ENCODE measurements at regions not wholly inside any gene's neighbourhood (a gene's known extent, or its start where the extent isn't known, plus 50 kb on each side); places are given as distances from the start of the nearest gene placed in this dataset.

- no peak for DNase-seq
- no peaks in the 10 kb centered on the region for H3K36me3 ChIP-seq
- no peaks in the 10 kb centered on the region for H3K27me3 ChIP-seq (replicated peaks in 1 of 7)
- WGBS, 5 donors = 47 to 77% (median 66%) methylated on average over 5 of the region's 5 CpGs
- no peak overlapping the region for H3K4me3 ChIP-seq
- H3K4me1 ChIP-seq = peaks cover 0 to 15% (median 0%) of the 10 kb centered on the region in 6 donors
- no peak overlapping the region for H3K27ac ChIP-seq
- intact Hi-C loops (cut with DNase I; ENCODE audit: low total_unique reads) = no loop called here
- peaks cover 0 to 4% (median 0%) of the 10 kb centered on the region in 8 donors for H3K9me3 ChIP-seq
- TF ChIP-seq POLR2A (IDR thresholded peaks at IDR 0.05) (no peak), POLR2AphosphoS5 (IDR thresholded peaks at IDR 0.05) (peak in 1 of 3 donors; percentile 28), CTCF (IDR thresholded peaks at IDR 0.05 in 8 of 11, conservative IDR thresholded peaks at IDR 0.05 in 3 of 11) (peak in 1 of 11 experiments; percentile 17)
These were observed 152.5 kb upstream of the STX18 start for GRCh38 chr4:4694296-4694772.

GRCh38 chr4:4693755-4694295 is 152.0 kb upstream of the STX18 start:
- Histone ChIP-seq H3K27me3 (replicated peaks in 1 of 7) (no peaks in the 10 kb centered on the region), H3K9me3 (peaks cover 0 to 4% (median 0%) of the 10 kb centered on the region in 8 donors), H3K36me3 (no peaks in the 10 kb centered on the region), H3K4me3 (no peak overlapping the region), H3K27ac (no peak overlapping the region), H3K4me1 (peaks cover 0 to 15% (median 0%) of the 10 kb centered on the region in 6 donors)
- no peak for DNase-seq
- WGBS, 5 donors = 79 to 88% (median 84%) methylated on average over 6 to 8 of the region's 8 CpGs
- intact Hi-C loops (cut with DNase I; ENCODE audit: low total_unique reads) = no loop called here
- no peak for TF ChIP-seq CTCF (IDR thresholded peaks at IDR 0.05 in 8 of 11, conservative IDR thresholded peaks at IDR 0.05 in 3 of 11)

DNA sequence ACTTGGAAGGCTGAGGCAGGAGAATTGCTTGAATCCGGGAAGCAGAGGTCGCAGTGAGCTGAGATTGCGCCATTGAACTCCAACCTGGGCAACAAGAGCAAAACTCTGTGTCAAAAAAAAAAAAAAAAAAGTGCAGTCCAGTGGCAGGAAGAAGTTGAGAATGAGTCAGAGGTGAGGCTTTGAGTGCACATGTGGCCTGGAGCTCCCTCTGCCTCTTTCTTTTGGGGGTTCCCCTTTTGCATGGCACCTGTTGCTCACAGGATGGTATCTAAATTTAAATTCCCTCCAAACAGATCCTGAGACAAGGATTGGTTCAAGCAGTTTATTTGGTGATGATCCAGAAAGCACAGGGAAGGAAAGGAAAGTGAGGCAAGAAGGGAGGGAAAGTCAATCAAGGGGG is 151.4 kb upstream of the STX18 start:
- peaks cover 0 to 15% (median 0%) of the 10 kb centered on the region in 6 donors for H3K4me1 ChIP-seq
- no peak for DNase-seq
- peaks cover 0 to 4% (median 0%) of the 10 kb centered on the region in 8 donors for H3K9me3 ChIP-seq
- H3K36me3 ChIP-seq = no peaks in the 10 kb centered on the region
- intact Hi-C loops (cut with DNase I; ENCODE audit: low total_unique reads) = no loop called here
- no peak overlapping the region for H3K27ac ChIP-seq
- no peaks in the 10 kb centered on the region for H3K27me3 ChIP-seq (replicated peaks in 1 of 7)
- H3K4me3 ChIP-seq = no peak overlapping the region
- TF ChIP-seq POLR2A (IDR thresholded peaks at IDR 0.05) = no peak
- no peak for TF ChIP-seq POLR2AphosphoS5 (IDR thresholded peaks at IDR 0.05)
- no peak for TF ChIP-seq CTCF (IDR thresholded peaks at IDR 0.05 in 8 of 11, conservative IDR thresholded peaks at IDR 0.05 in 3 of 11)
- whole genome bisulfite sequencing, 5 donors = 72 to 89% (median 81%) methylated on average over 3 of the region's 3 CpGs

- H3K27ac ChIP-seq = no peak overlapping the region
- no peak for DNase-seq
- no peaks in the 10 kb centered on the region for H3K36me3 ChIP-seq
- intact Hi-C loops (cut with DNase I; ENCODE audit: low total_unique reads) = no loop called here
- peaks cover 0 to 4% (median 0%) of the 10 kb centered on the region in 8 donors for H3K9me3 ChIP-seq
- H3K4me3 ChIP-seq = no peak overlapping the region
- TF ChIP-seq POLR2A (IDR thresholded peaks at IDR 0.05) = no peak
- TF ChIP-seq POLR2AphosphoS5 (IDR thresholded peaks at IDR 0.05) = no peak
- TF ChIP-seq CTCF (IDR thresholded peaks at IDR 0.05 in 8 of 11, conservative IDR thresholded peaks at IDR 0.05 in 3 of 11) = no peak
- H3K4me1 ChIP-seq = peaks cover 0 to 15% (median 0%) of the 10 kb centered on the region in 6 donors
- 87 to 94% (median 93%) methylated on average over 2 of the region's 2 CpGs for WGBS, 5 donors
- H3K27me3 ChIP-seq (replicated peaks in 1 of 7) = no peaks in the 10 kb centered on the region
These were observed 149.0 kb upstream of the STX18 start for GRCh38 chr4:4690854-4691253.

Data from spleen (tissue), 11 donors.